ENCODE measurements at regions not wholly inside any gene's neighbourhood (a gene's known extent, or its start where the extent isn't known, plus 50 kb on each side); places are given as distances from the start of the nearest gene placed in this dataset.

GRCh38 chr4:137043184-137043583 is 489.1 kb downstream of the PCDH18 start:
- no peak overlapping the region for H3K4me3 ChIP-seq
- TF ChIP-seq CTCF (IDR thresholded peaks at IDR 0.05) (no peak), EZH2phosphoT487 (IDR thresholded peaks at IDR 0.05) (no peak), EZH2 (IDR thresholded peaks at IDR 0.05) (no peak)
- Mint-ChIP-seq H3K9me3 (no peaks in the 10 kb centered on the region), H3K27ac (no peak overlapping the region), H3K36me3 (no peaks in the 10 kb centered on the region), H3K27me3 (ENCODE audit: insufficient read depth, low read depth) (no peaks in the 10 kb centered on the region), H3K4me1 (no peaks in the 10 kb centered on the region), H3K4me3 (no peak overlapping the region)
- H3K27ac ChIP-seq: no peak overlapping the region
- H3K79me2 ChIP-seq (ENCODE audit: low read depth): no peaks in the 10 kb centered on the region
- no peaks in the 10 kb centered on the region for H4K20me1 ChIP-seq (ENCODE audit: low read depth)
- H3K9ac ChIP-seq: no peak overlapping the region
- no peaks in the 10 kb centered on the region for H3F3A ChIP-seq (ENCODE audit: low read depth)
- no peaks in the 10 kb centered on the region for H3K4me1 ChIP-seq
- no peaks in the 10 kb centered on the region for H3K27me3 ChIP-seq
- no peak overlapping the region for H3K4me2 ChIP-seq
- no peak for DNase-seq (ENCODE audit: low spot score)
- H2AFZ ChIP-seq (replicated peaks): no peak overlapping the region
- no peaks in the 10 kb centered on the region for H3K9me3 ChIP-seq (ENCODE audit: low read depth)
- no peaks in the 10 kb centered on the region for H3K36me3 ChIP-seq

GRCh38 chr4:137039370-137039769 is 492.9 kb downstream of the PCDH18 start:
- Histone ChIP-seq H2AFZ (replicated peaks) (no peak overlapping the region), H4K20me1 (ENCODE audit: low read depth) (no peaks in the 10 kb centered on the region), H3K4me2 (no peak overlapping the region), H3F3A (ENCODE audit: low read depth) (no peaks in the 10 kb centered on the region), H3K27ac (no peak overlapping the region), H3K79me2 (ENCODE audit: low read depth) (no peaks in the 10 kb centered on the region), H3K4me1 (no peaks in the 10 kb centered on the region), H3K36me3 (no peaks in the 10 kb centered on the region), H3K9ac (no peak overlapping the region), H3K27me3 (no peaks in the 10 kb centered on the region), H3K4me3 (no peak overlapping the region), H3K9me3 (ENCODE audit: low read depth) (no peaks in the 10 kb centered on the region)
- Mint-ChIP-seq H3K4me1 (no peaks in the 10 kb centered on the region), H3K27me3 (ENCODE audit: insufficient read depth, low read depth) (peaks cover 2% of the 10 kb centered on the region), H3K9me3 (no peaks in the 10 kb centered on the region), H3K27ac (no peak overlapping the region), H3K36me3 (no peaks in the 10 kb centered on the region), H3K4me3 (no peak overlapping the region)
- no peak for DNase-seq (ENCODE audit: low spot score)
- TF ChIP-seq CTCF (IDR thresholded peaks at IDR 0.05) (no peak), EZH2phosphoT487 (IDR thresholded peaks at IDR 0.05) (no peak)

- H3F3A ChIP-seq (ENCODE audit: low read depth): no peaks in the 10 kb centered on the region
- peaks cover 6% of the 10 kb centered on the region for H3K9me3 Mint-ChIP-seq
- no peaks in the 10 kb centered on the region for H3K36me3 Mint-ChIP-seq
- H3K4me1 ChIP-seq: no peaks in the 10 kb centered on the region
- no peaks in the 10 kb centered on the region for H3K27me3 ChIP-seq
- no peaks in the 10 kb centered on the region for H3K9me3 ChIP-seq (ENCODE audit: low read depth)
- no peak overlapping the region for H3K27ac ChIP-seq
- no peaks in the 10 kb centered on the region for H3K79me2 ChIP-seq (ENCODE audit: low read depth)
- H3K36me3 ChIP-seq: no peaks in the 10 kb centered on the region
- no peaks in the 10 kb centered on the region for H4K20me1 ChIP-seq (ENCODE audit: low read depth)
- H3K27ac Mint-ChIP-seq: no peak overlapping the region
- peaks cover 2% of the 10 kb centered on the region for H3K27me3 Mint-ChIP-seq (ENCODE audit: insufficient read depth, low read depth)
- no peak overlapping the region for H3K4me2 ChIP-seq
- no peak overlapping the region for H3K9ac ChIP-seq
- TF ChIP-seq CTCF (IDR thresholded peaks at IDR 0.05) (no peak), EZH2 (IDR thresholded peaks at IDR 0.05) (no peak), EZH2phosphoT487 (IDR thresholded peaks at IDR 0.05) (no peak)
- H2AFZ ChIP-seq (replicated peaks): no peak overlapping the region
- no peak overlapping the region for H3K4me3 Mint-ChIP-seq
- no peak overlapping the region for H3K4me3 ChIP-seq
- no peaks in the 10 kb centered on the region for H3K4me1 Mint-ChIP-seq
- no peak for DNase-seq (ENCODE audit: low spot score)
These were observed 500.1 kb downstream of the PCDH18 start for GRCh38 chr4:137032222-137032621.

GRCh38 chr4:137029026-137029425 is 503.3 kb downstream of the PCDH18 start:
- Histone ChIP-seq H3K36me3 (no peaks in the 10 kb centered on the region), H2AFZ (replicated peaks) (no peak overlapping the region)
- H3K27me3 Mint-ChIP-seq (ENCODE audit: insufficient read depth, low read depth): no peaks in the 10 kb centered on the region

More at GRCh38 chr4:137029026-137029425, 503.3 kb downstream of the PCDH18 start:
- Histone ChIP-seq H3K4me2 (no peak overlapping the region), H3K27ac (no peak overlapping the region), H3K4me3 (no peak overlapping the region), H4K20me1 (ENCODE audit: low read depth) (no peaks in the 10 kb centered on the region), H3K27me3 (no peaks in the 10 kb centered on the region), H3F3A (ENCODE audit: low read depth) (no peaks in the 10 kb centered on the region), H3K79me2 (ENCODE audit: low read depth) (no peaks in the 10 kb centered on the region), H3K4me1 (no peaks in the 10 kb centered on the region), H3K9me3 (ENCODE audit: low read depth) (no peaks in the 10 kb centered on the region), H3K9ac (no peak overlapping the region)
- H3K9me3 Mint-ChIP-seq: peaks cover 6% of the 10 kb centered on the region
- no peak overlapping the region for H3K27ac Mint-ChIP-seq
- no peaks in the 10 kb centered on the region for H3K36me3 Mint-ChIP-seq
- TF ChIP-seq EZH2 (IDR thresholded peaks at IDR 0.05): no peak
- TF ChIP-seq EZH2phosphoT487 (IDR thresholded peaks at IDR 0.05): no peak
- no peak for TF ChIP-seq CTCF (IDR thresholded peaks at IDR 0.05)
- H3K4me1 Mint-ChIP-seq: peaks cover 5% of the 10 kb centered on the region
- H3K4me3 Mint-ChIP-seq: no peak overlapping the region
- DNase-seq (ENCODE audit: low spot score): no peak
